ENCODE measurements at regions not wholly inside any gene's neighbourhood (a gene's known extent, or its start where the extent isn't known, plus 50 kb on each side); places are given as distances from the start of the nearest gene placed in this dataset.

GRCh38 chr7:54883576-54883975 lies 124.6 kb upstream of the SEC61G start (continued):
- TF ChIP-seq ETS1 (IDR thresholded peaks at IDR 0.05) (no peak), ZNF331 (CRISPR knock-in tag; IDR thresholded peaks at IDR 0.05; ENCODE audit: low read depth) (no peak), ZNF462 (CRISPR knock-in tag; IDR thresholded peaks at IDR 0.05) (no peak)

GRCh38 chr7:54885285-54885684 lies 126.3 kb upstream of the SEC61G start:
- Mint-ChIP-seq H3K27me3 (ENCODE audit: insufficient read depth, low read depth, poor library complexity) (peaks cover 4% of the 10 kb centered on the region), H3K4me3 (no peak overlapping the region), H3K27ac (no peak overlapping the region), H3K4me1 (peaks cover 22% of the 10 kb centered on the region), H3K36me3 (ENCODE audit: low read depth) (no peaks in the 10 kb centered on the region), H3K9me3 (no peaks in the 10 kb centered on the region)
- Histone ChIP-seq H3K9me2 (ENCODE audit: insufficient read depth) (no peaks in the 10 kb centered on the region), H3K27me3 (ENCODE audit: insufficient read depth) (peaks cover 19% of the 10 kb centered on the region), H2AFZ (no peak overlapping the region), H3K4me1 (ENCODE audit: insufficient read depth) (peaks cover 19% of the 10 kb centered on the region), H3F3A (replicated peaks; ENCODE audit: low read depth) (no peaks in the 10 kb centered on the region), H4K20me1 (replicated peaks; ENCODE audit: insufficient read depth) (no peaks in the 10 kb centered on the region), H3K79me2 (replicated peaks; ENCODE audit: insufficient read depth) (no peaks in the 10 kb centered on the region), H3K4me2 (no peak overlapping the region), H3K27ac (ENCODE audit: low read depth) (no peak overlapping the region), H3K36me3 (ENCODE audit: insufficient read depth) (no peaks in the 10 kb centered on the region), H3K4me3 (no peak overlapping the region)
- ATAC-seq (no peak), DNase-seq (ENCODE audit: low spot score) (no peak)
- no peak for TF ChIP-seq JUNB (IDR thresholded peaks at IDR 0.05; ENCODE audit: unreplicated experiment)
- no peak for TF ChIP-seq ETS1 (IDR thresholded peaks at IDR 0.05)
- TF ChIP-seq, protein P1, sequence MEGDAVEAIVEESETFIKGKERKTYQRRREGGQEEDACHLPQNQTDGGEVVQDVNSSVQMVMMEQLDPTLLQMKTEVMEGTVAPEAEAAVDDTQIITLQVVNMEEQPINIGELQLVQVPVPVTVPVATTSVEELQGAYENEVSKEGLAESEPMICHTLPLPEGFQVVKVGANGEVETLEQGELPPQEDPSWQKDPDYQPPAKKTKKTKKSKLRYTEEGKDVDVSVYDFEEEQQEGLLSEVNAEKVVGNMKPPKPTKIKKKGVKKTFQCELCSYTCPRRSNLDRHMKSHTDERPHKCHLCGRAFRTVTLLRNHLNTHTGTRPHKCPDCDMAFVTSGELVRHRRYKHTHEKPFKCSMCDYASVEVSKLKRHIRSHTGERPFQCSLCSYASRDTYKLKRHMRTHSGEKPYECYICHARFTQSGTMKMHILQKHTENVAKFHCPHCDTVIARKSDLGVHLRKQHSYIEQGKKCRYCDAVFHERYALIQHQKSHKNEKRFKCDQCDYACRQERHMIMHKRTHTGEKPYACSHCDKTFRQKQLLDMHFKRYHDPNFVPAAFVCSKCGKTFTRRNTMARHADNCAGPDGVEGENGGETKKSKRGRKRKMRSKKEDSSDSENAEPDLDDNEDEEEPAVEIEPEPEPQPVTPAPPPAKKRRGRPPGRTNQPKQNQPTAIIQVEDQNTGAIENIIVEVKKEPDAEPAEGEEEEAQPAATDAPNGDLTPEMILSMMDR (conservative IDR thresholded peaks at IDR 0.05; ENCODE audit: low read depth in 2 of 2) = no peak
- TF ChIP-seq ZNF114 (CRISPR knock-in tag; IDR thresholded peaks at IDR 0.05) = no peak
- no peak for TF ChIP-seq POLR2AphosphoS5 (IDR thresholded peaks at IDR 0.05; ENCODE audit: low read depth)
- TF ChIP-seq, protein P2, sequence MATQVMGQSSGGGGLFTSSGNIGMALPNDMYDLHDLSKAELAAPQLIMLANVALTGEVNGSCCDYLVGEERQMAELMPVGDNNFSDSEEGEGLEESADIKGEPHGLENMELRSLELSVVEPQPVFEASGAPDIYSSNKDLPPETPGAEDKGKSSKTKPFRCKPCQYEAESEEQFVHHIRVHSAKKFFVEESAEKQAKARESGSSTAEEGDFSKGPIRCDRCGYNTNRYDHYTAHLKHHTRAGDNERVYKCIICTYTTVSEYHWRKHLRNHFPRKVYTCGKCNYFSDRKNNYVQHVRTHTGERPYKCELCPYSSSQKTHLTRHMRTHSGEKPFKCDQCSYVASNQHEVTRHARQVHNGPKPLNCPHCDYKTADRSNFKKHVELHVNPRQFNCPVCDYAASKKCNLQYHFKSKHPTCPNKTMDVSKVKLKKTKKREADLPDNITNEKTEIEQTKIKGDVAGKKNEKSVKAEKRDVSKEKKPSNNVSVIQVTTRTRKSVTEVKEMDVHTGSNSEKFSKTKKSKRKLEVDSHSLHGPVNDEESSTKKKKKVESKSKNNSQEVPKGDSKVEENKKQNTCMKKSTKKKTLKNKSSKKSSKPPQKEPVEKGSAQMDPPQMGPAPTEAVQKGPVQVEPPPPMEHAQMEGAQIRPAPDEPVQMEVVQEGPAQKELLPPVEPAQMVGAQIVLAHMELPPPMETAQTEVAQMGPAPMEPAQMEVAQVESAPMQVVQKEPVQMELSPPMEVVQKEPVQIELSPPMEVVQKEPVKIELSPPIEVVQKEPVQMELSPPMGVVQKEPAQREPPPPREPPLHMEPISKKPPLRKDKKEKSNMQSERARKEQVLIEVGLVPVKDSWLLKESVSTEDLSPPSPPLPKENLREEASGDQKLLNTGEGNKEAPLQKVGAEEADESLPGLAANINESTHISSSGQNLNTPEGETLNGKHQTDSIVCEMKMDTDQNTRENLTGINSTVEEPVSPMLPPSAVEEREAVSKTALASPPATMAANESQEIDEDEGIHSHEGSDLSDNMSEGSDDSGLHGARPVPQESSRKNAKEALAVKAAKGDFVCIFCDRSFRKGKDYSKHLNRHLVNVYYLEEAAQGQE (IDR thresholded peaks at IDR 0.05; ENCODE audit: unreplicated experiment) = no peak

All from GM23338 (cell line).